CD4-positive, alpha-beta T cell treated with Interferon gamma for 1 hour (primary cell): ENCODE measurements at regions not wholly inside any gene's neighbourhood (a gene's known extent, or its start where the extent isn't known, plus 50 kb on each side); places are given as distances from the start of the nearest gene placed in this dataset.
"Not testable (repeated sequence)": the region's sequence is repeated elsewhere in the genome, so short reads cannot be mapped to it uniquely, and the experiment has no call there.

Experiments used
- DNase-seq: peaks from one replicate; pipeline ENCODE4 v3.0.0-alpha.2; 2020

GRCh38 chr12:89787763-89788162 is 79.1 kb upstream of the ATP2B1 start:
- DNase-seq = no peak

GRCh38 chr12:89786177-89786810 is 77.7 kb upstream of the ATP2B1 start:
- DNase-seq = no peak

- DNase-seq = no peak
These were observed 74.9 kb upstream of the ATP2B1 start for GRCh38 chr12:89783359-89784060.

GRCh38 chr12:89782807-89783206 is 74.2 kb upstream of the ATP2B1 start:
- no peak for DNase-seq

- no peak for DNase-seq
These were observed 73.4 kb upstream of the ATP2B1 start for GRCh38 chr12:89781946-89782550.

- DNase-seq = no peak
These were observed 72.5 kb upstream of the ATP2B1 start for GRCh38 chr12:89781156-89781555.

GRCh38 chr12:89779090-89779489 is 70.5 kb upstream of the ATP2B1 start:
- DNase-seq = no peak

- no peak for DNase-seq
These were observed 69.2 kb upstream of the ATP2B1 start for GRCh38 chr12:89777733-89778379.

GRCh38 chr12:89775986-89776365 is 67.3 kb upstream of the ATP2B1 start:
- no peak for DNase-seq

- no peak for DNase-seq
These were observed 66.7 kb upstream of the ATP2B1 start for GRCh38 chr12:89775063-89775985.

GRCh38 chr12:89774645-89775044 is 66.0 kb upstream of the ATP2B1 start:
- DNase-seq = no peak

- no peak for DNase-seq
These were observed 61.8 kb upstream of the ATP2B1 start for GRCh38 chr12:89770391-89770790.

GRCh38 chr12:89769483-89769818 is 60.8 kb upstream of the ATP2B1 start:
- no peak for DNase-seq

- peak; percentile 71 for DNase-seq
These were observed 60.2 kb upstream of the ATP2B1 start for GRCh38 chr12:89768586-89769482.

- no peak for DNase-seq
These were observed 57.6 kb upstream of the ATP2B1 start for GRCh38 chr12:89765959-89766824.

- DNase-seq = not testable (repeated sequence)
These were observed 55.5 kb upstream of the ATP2B1 start for GRCh38 chr12:89764164-89764563.

- DNase-seq = no peak
These were observed 54.0 kb upstream of the ATP2B1 start for GRCh38 chr12:89762498-89763170.

- no peak for DNase-seq
These were observed 52.1 kb upstream of the ATP2B1 start for GRCh38 chr12:89760783-89761182.
